HepG2 (cell line): ENCODE measurements at regions not wholly inside any gene's neighbourhood (a gene's known extent, or its start where the extent isn't known, plus 50 kb on each side); places are given as distances from the start of the nearest gene placed in this dataset.

Experiments
- CEBPB ChIP-seq: IDR thresholded peaks from 2 replicates; pipeline ENCODE4 v1.6.1; 2011; ENCODE audit warnings: low read depth, low read length, improper control_type of control experiment, borderline replicate concordance
- CTCF ChIP-seq: sonication (generic); formaldehyde crosslinking; IDR thresholded peaks from 2 replicates; pipeline ENCODE4 v1.5.0; 2020; ENCODE audit warnings: mild to moderate bottlenecking, missing genetic modification reagents, moderate library complexity
- TF ChIP-seq, protein P1 (sequence below): IDR thresholded peaks from 2 replicates; pipeline ENCODE4 v1.6.1; 2012; ENCODE audit warnings: inconsistent platforms

GRCh38 chr11:26044389-26044788 lies 287.5 kb upstream of the ANO3 start:
- TF ChIP-seq, protein P1, sequence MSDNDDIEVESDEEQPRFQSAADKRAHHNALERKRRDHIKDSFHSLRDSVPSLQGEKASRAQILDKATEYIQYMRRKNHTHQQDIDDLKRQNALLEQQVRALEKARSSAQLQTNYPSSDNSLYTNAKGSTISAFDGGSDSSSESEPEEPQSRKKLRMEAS = no peak
- TF ChIP-seq CTCF (CRISPR knock-in tag) (no peak), CEBPB (no peak)
